Esophagus muscularis mucosa (tissue), 4 donors: ENCODE measurements at regions not wholly inside any gene's neighbourhood (a gene's known extent, or its start where the extent isn't known, plus 50 kb on each side); places are given as distances from the start of the nearest gene placed in this dataset.
"Not testable (repeated sequence)": the region's sequence is repeated elsewhere in the genome, so short reads cannot be mapped to it uniquely, and the experiment has no call there.

Source experiments
- DNase-seq: peaks from one replicate; pipeline ENCODE4 v3.0.0-alpha.2; 2017; ENCODE audit errors: extremely low spot score
- H3K27ac ChIP-seq, 4 donors: fragments of 200-600 bp; sonication (generic); replicated peaks in 1 of 4; 1 replicate in 3 of 4; 2 replicates in 1 of 4; pipeline ENCODE4 v1.5.1; 2016 to 2019; ENCODE audit warnings: mild to moderate bottlenecking in 1 of 4
- H3K27me3 ChIP-seq, 4 donors: fragments of 200-600 bp; sonication (generic); one replicate each; pipeline versions ENCODE4 v1.5.1 to v1.6.0; 2016 to 2019
- H3K36me3 ChIP-seq, 4 donors: fragments of 200-600 bp; sonication (generic); one replicate each; pipeline ENCODE4 v1.5.1; 2016 to 2019
- H3K4me1 ChIP-seq, 4 donors: fragments of 200-600 bp; sonication (generic); one replicate each; pipeline ENCODE4 v1.5.1; 2016 to 2019
- H3K4me3 ChIP-seq, 4 donors: fragments of 200-600 bp; sonication (generic); 1 replicate in 2 of 4; 2 replicates in 2 of 4; pipeline ENCODE4 v1.5.1; 2016 to 2019; ENCODE audit warnings: mild to moderate bottlenecking in 4 of 4, moderate library complexity in 1 of 4
- H3K9me3 ChIP-seq, 4 donors: fragments of 200-600 bp; sonication (generic); 1 replicate in 3 of 4; 2 replicates in 1 of 4; pipeline ENCODE4 v1.5.1; 2016 to 2019
- CTCF ChIP-seq, 3 experiments: fragments of 200-600 bp in 2 of 3; fragments of 450-650 bp in 1 of 3; sonication (generic) in 2 of 3; IDR thresholded peaks; one replicate each; pipeline ENCODE4 v1.5.1; 2017 to 2019; ENCODE audit warnings: antibody characterized with exemption in 3 of 3, mild to moderate bottlenecking in 2 of 3, moderate library complexity in 1 of 3
- EP300 ChIP-seq: sonication (generic); formaldehyde crosslinking; IDR thresholded peaks from one replicate; pipeline ENCODE4 v1.6.1; 2017; ENCODE audit warnings: antibody characterized with exemption
- POLR2A ChIP-seq: fragments of 450-650 bp; IDR thresholded peaks from one replicate; pipeline ENCODE4 v1.6.1; 2017; ENCODE audit warnings: antibody characterized with exemption, moderate library complexity, mild to moderate bottlenecking, low read depth
- POLR2AphosphoS5 ChIP-seq, 2 donors: sonication (generic); formaldehyde crosslinking; IDR thresholded peaks; one replicate each; pipeline ENCODE4 v1.6.1; 2017; ENCODE audit warnings: antibody characterized with exemption in 2 of 2
- WGBS: methylation state at CpG from one replicate; pipeline ENCODE4 v1.1.5; 2018; 5-methylcytosine and 5-hydroxymethylcytosine counted together
- intact Hi-C: fragments of 100-400 bp; cut with DNase I; formaldehyde crosslinking; loops from one replicate; pipeline ENCODE4 v1.15.1; 2023

GRCh38 chr14:38948576-38948975, 154.5 kb downstream of the SEC23A start:
- TF ChIP-seq POLR2AphosphoS5 (IDR thresholded peaks at IDR 0.05), result no peak
- TF ChIP-seq EP300, result no peak
- TF ChIP-seq CTCF (IDR thresholded peaks at IDR 0.05), result no peak
- TF ChIP-seq POLR2A, result no peak
- H3K27ac ChIP-seq, result no peak overlapping the region
- no peaks in the 10 kb centered on the region for H3K36me3 ChIP-seq
- H3K4me1 ChIP-seq, result peaks cover 0 to 11% (median 10%) of the 10 kb centered on the region in 4 donors
- intact Hi-C loops, result no loop called here
- H3K4me3 ChIP-seq, result no peak overlapping the region
- WGBS, result 87% methylated on average over 6 of the region's 6 CpGs
- H3K27me3 ChIP-seq, result no peaks in the 10 kb centered on the region
- no peaks in the 10 kb centered on the region for H3K9me3 ChIP-seq
- no peak for DNase-seq

DNA sequence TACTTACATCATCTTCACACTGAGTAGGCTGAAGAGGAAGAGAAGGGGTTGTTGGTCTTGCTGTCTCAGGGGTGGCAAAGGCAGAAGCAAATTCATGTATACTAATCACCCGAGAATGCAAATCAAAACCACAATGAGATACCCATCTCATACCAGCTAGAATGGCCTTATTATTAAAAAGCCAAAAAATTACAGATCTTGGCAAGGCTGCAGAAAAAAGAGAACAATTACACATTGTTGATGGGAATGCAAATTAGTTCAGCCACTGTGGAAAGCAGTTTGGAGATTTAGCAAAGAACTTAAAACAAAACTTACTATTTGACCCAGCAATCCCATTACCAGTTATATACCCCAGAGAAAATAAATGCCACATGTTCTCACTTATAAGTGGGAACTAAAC, 154.9 kb downstream of the SEC23A start:
- 77% methylated on average over 1 of the region's 1 CpG for WGBS
- H3K27ac ChIP-seq, result no peak overlapping the region
- intact Hi-C loops, result no loop called here
- no peak overlapping the region for H3K4me3 ChIP-seq
- TF ChIP-seq POLR2AphosphoS5 (IDR thresholded peaks at IDR 0.05) (no peak), POLR2A (no peak), CTCF (IDR thresholded peaks at IDR 0.05) (no peak), EP300 (no peak)
- no peak for DNase-seq
- H3K36me3 ChIP-seq, result no peaks in the 10 kb centered on the region
- no peaks in the 10 kb centered on the region for H3K9me3 ChIP-seq
- peaks cover 0 to 11% (median 10%) of the 10 kb centered on the region in 4 donors for H3K4me1 ChIP-seq
- H3K27me3 ChIP-seq, result no peaks in the 10 kb centered on the region

- 79% methylated on average over 1 of the region's 1 CpG for WGBS
- H3K9me3 ChIP-seq, result no peaks in the 10 kb centered on the region
- no peaks in the 10 kb centered on the region for H3K36me3 ChIP-seq
- no peaks in the 10 kb centered on the region for H3K27me3 ChIP-seq
- no peak overlapping the region for H3K4me3 ChIP-seq
- H3K27ac ChIP-seq, result no peak overlapping the region
- DNase-seq, result no peak
- H3K4me1 ChIP-seq, result peaks cover 0 to 11% (median 10%) of the 10 kb centered on the region in 4 donors
- intact Hi-C loops, result no loop called here
- TF ChIP-seq POLR2AphosphoS5 (IDR thresholded peaks at IDR 0.05) (no peak), POLR2A (no peak), EP300 (no peak), CTCF (IDR thresholded peaks at IDR 0.05) (no peak)
Observed at GRCh38 chr14:38947343-38947742, 155.7 kb downstream of the SEC23A start.

GRCh38 chr14:38944691-38945090, 158.3 kb downstream of the SEC23A start:
- WGBS, result 69% methylated on average over 3 of the region's 3 CpGs
- Histone ChIP-seq H3K9me3 (no peaks in the 10 kb centered on the region), H3K36me3 (no peaks in the 10 kb centered on the region), H3K4me3 (no peak overlapping the region), H3K4me1 (no peaks in the 10 kb centered on the region), H3K27me3 (no peaks in the 10 kb centered on the region), H3K27ac (no peak overlapping the region)
- TF ChIP-seq EP300, result no peak
- TF ChIP-seq CTCF (IDR thresholded peaks at IDR 0.05), result no peak
- no peak for TF ChIP-seq POLR2AphosphoS5 (IDR thresholded peaks at IDR 0.05)
- no peak for TF ChIP-seq POLR2A
- intact Hi-C loops, result no loop called here
- DNase-seq, result no peak

DNA sequence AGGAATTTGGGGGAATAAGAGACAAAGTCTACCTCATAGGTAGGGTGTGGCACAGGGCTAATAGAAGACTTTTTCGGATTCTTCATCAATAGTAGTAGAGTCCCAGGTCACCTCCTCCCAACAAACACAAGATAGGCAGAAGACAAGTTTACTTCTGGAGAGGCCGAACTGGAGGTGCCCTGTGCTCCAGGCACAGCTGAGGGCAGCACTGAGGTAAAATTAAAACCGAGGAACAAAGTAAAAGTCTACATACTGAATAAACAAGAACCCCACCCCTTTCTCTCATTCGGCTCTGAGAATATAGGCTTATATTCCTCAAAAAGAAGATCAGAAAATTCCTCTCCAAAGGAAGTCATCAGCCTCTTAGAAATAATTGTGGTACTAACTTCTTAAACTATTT, 161.5 kb downstream of the SEC23A start:
- TF ChIP-seq EP300 (no peak), CTCF (IDR thresholded peaks at IDR 0.05) (no peak), POLR2AphosphoS5 (IDR thresholded peaks at IDR 0.05) (no peak), POLR2A (no peak)
- H3K36me3 ChIP-seq, result no peaks in the 10 kb centered on the region
- DNase-seq, result no peak
- 87% methylated on average over 4 of the region's 4 CpGs for WGBS
- H3K27me3 ChIP-seq, result no peaks in the 10 kb centered on the region
- intact Hi-C loops, result no loop called here
- H3K9me3 ChIP-seq, result no peaks in the 10 kb centered on the region
- no peak overlapping the region for H3K27ac ChIP-seq
- no peak overlapping the region for H3K4me3 ChIP-seq
- H3K4me1 ChIP-seq, result no peaks in the 10 kb centered on the region

DNA sequence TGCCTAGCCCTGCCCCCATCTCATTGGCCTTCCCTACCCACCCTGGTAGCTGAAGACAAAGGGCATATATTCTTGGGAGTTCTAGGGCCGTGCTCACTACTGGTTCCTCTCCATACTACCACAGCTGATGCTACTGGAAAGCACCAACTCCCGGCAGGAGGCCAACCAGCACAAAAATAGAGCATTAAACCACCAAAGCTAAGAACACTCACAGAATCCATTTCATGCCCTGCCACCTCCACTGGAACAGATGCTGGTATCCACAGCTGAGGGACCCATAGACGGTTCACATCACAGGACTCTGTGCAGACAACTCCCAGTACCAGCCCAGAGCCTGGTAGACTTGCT, 170.4 kb downstream of the SEC23A start:
- H3K4me1 ChIP-seq, intact Hi-C loops, H3K9me3 ChIP-seq, H3K4me3 ChIP-seq, H3K27me3 ChIP-seq, DNase-seq, H3K36me3 ChIP-seq, H3K27ac ChIP-seq: not testable (repeated sequence)
- WGBS, result 100% methylated on average over 1 of the region's 3 CpGs
